T-helper 1 cell treated with Interleukin-12 subunit alpha and Interleukin-12 subunit beta and Interleukin-4 antibody, amounts not matched to agents 30 μg/mL and 1 μg/mL, for 36 hours (primary cell): ENCODE measurements at regions not wholly inside any gene's neighbourhood (a gene's known extent, or its start where the extent isn't known, plus 50 kb on each side); places are given as distances from the start of the nearest gene placed in this dataset.
"Not testable (repeated sequence)": the region's sequence is repeated elsewhere in the genome, so short reads cannot be mapped to it uniquely, and the experiment has no call there.

Source experiments
- H3K27ac Mint-ChIP-seq: one replicate; pipeline ENCODE4 v1.8.0; 2021; ENCODE audit warnings: mild to moderate bottlenecking, mixed read lengths
- H3K27me3 Mint-ChIP-seq: one replicate; pipeline ENCODE4 v1.8.0; 2021; ENCODE audit warnings: low read depth, mixed read lengths
- H3K36me3 Mint-ChIP-seq: one replicate; pipeline ENCODE4 v1.8.0; 2021; ENCODE audit warnings: low read depth, mixed read lengths
- H3K4me1 Mint-ChIP-seq: one replicate; pipeline ENCODE4 v1.8.0; 2021; ENCODE audit warnings: low read depth, mixed read lengths
- H3K4me3 Mint-ChIP-seq: one replicate; pipeline ENCODE4 v1.8.0; 2021; ENCODE audit warnings: mild to moderate bottlenecking, moderate library complexity, mixed read lengths
- H3K9me3 Mint-ChIP-seq: one replicate; pipeline ENCODE4 v1.8.0; 2021; ENCODE audit warnings: mixed read lengths

DNA sequence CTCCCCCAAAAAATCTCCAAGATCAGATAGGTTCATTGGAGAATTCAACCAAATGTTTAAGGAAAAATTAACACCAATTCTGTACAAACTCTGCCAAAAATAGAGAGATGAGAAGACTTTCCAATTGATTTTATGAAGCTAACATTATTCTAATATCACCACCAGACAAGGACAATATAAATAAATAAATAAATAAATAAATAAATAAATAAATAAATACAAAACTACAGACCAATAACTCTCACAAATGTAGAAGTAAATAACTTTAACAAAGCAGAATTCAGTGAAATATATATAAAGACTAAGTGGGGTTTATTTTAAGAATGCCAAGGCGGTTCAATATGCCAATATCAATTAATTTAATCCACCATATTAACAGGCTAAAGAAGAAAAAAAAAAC, 425.9 kb upstream of the GHITM start:
- Mint-ChIP-seq H3K27ac (no peak overlapping the region), H3K27me3 (no peaks in the 10 kb centered on the region), H3K4me1 (no peaks in the 10 kb centered on the region), H3K36me3 (no peaks in the 10 kb centered on the region), H3K9me3 (peaks cover 2% of the 10 kb centered on the region), H3K4me3 (no peak overlapping the region)

DNA sequence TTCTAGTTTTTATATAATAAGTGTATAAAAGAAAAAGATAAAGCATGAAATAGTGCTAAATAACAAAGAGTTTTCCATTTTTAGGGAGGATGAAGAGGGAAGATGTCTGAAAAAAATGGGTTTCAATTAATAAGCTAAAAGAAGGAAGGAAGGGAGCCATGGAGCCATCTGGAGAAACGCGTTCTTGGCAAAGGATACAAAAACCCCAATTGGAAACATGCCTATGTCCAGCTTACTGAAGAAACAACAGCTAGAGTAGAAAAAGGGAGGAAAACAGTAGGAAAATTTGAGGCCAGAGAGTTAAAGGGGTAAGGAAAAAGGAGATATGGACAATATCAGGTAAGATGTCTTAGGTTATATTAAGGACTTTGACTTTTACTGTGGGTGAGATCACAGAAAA, 416.2 kb upstream of the GHITM start:
- Mint-ChIP-seq H3K36me3 (no peaks in the 10 kb centered on the region), H3K4me1 (no peaks in the 10 kb centered on the region), H3K4me3 (no peak overlapping the region), H3K27ac (no peak overlapping the region), H3K27me3 (no peaks in the 10 kb centered on the region), H3K9me3 (peaks cover 7% of the 10 kb centered on the region)

DNA sequence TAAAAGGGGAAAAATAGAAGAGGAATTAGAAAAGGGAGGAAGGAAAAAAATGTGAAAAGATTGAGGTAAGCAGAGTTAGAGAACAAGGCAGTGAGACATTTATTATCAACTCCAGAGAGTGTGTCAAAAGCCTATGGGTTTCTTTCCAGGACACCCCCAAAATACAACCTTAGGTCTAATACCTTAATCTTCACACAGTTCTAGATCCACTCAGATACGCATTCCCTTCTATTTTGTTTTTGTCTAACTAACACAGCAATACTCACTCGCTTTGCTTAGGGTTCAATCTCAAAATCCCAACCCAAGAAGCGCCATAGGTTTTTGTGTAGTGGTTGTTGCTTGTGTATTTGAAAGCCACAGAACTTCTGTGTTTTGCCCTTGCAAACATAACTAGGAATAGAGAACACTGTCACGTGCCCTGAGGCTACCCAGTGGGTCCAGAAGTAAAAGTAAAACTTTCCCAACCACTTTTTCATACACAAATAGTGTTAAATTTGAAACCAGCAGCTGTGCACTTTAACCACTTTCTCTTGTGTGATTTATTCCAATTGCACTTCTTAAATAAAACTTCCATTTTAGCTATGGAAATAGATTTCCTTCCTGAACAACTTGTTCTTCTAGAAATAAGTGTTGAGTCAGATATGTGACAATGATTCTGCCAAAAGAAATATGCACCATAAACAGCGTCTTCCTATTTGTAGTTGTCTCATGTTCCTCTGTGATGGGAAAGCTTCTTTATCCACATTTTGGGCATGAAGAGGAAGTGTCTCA, 414.7 kb upstream of the GHITM start:
- Mint-ChIP-seq H3K36me3 (no peaks in the 10 kb centered on the region), H3K4me3 (no peak overlapping the region), H3K27ac (no peak overlapping the region), H3K9me3 (peaks cover 2% of the 10 kb centered on the region), H3K4me1 (no peaks in the 10 kb centered on the region), H3K27me3 (no peaks in the 10 kb centered on the region)

GRCh38 chr10:83725567-83725966, 413.7 kb upstream of the GHITM start:
- Mint-ChIP-seq H3K4me3 (no peak overlapping the region), H3K9me3 (peaks cover 2% of the 10 kb centered on the region), H3K36me3 (no peaks in the 10 kb centered on the region), H3K27ac (no peak overlapping the region), H3K4me1 (no peaks in the 10 kb centered on the region), H3K27me3 (no peaks in the 10 kb centered on the region)

GRCh38 chr10:83734278-83734677, 405.0 kb upstream of the GHITM start:
- H3K4me1 Mint-ChIP-seq: no peaks in the 10 kb centered on the region

GRCh38 chr10:83736008-83736407, 403.3 kb upstream of the GHITM start:
- Mint-ChIP-seq H3K27me3 (no peaks in the 10 kb centered on the region), H3K36me3 (no peaks in the 10 kb centered on the region), H3K4me1 (no peaks in the 10 kb centered on the region), H3K27ac (no peak overlapping the region), H3K4me3 (no peak overlapping the region), H3K9me3 (peaks cover 19% of the 10 kb centered on the region)

More at GRCh38 chr10:83734278-83734677, 405.0 kb upstream of the GHITM start:
- no peaks in the 10 kb centered on the region for H3K36me3 Mint-ChIP-seq
- peaks cover 16% of the 10 kb centered on the region for H3K9me3 Mint-ChIP-seq
- H3K27ac Mint-ChIP-seq: no peak overlapping the region
- no peaks in the 10 kb centered on the region for H3K27me3 Mint-ChIP-seq
- H3K4me3 Mint-ChIP-seq: no peak overlapping the region

DNA sequence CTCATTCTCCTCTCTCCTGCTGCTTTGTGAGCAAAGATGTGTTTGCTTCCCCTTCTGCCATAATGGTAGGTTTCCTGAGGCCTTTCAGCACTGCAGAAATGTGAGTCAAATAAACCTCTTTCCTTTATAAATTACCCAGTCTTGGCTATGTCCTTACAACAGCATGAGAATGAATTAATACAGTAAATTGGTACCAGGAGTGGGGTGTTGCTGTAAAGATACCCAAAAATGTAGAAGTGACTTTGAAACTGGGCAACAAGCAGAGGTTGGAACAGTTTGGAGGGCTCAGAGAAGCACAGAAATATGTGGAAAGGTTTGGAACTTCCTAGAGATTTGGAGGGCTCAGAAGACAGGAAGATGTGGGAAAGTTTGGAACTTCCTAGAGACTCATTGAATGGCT, 388.7 kb upstream of the GHITM start:
- Mint-ChIP-seq H3K27ac (no peak overlapping the region), H3K9me3 (peaks cover 52% of the 10 kb centered on the region), H3K4me1 (no peaks in the 10 kb centered on the region), H3K4me3 (no peak overlapping the region), H3K27me3 (no peaks in the 10 kb centered on the region), H3K36me3 (no peaks in the 10 kb centered on the region)

DNA sequence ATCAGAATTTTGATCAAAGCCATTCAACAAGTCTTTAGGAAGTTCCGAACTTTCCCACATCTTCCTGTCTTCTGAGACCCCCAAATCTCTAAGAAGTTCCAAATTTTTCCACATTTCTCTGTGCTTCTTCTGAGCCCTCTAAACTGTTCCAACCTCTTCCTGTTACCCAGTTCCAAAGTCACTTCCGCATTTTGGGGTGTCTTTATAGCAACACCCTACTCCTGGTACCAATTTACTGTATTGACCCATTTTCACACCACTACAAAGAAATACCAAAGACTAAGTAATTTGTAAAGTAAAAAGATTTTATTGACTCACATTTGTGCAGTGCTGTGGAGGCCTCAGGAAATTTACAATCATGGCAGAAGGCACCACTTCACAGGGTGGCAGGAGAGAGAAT, 385.8 kb upstream of the GHITM start:
- H3K27ac Mint-ChIP-seq: no peak overlapping the region
- no peak overlapping the region for H3K4me3 Mint-ChIP-seq
- H3K4me1 Mint-ChIP-seq: no peaks in the 10 kb centered on the region
- peaks cover 48% of the 10 kb centered on the region for H3K9me3 Mint-ChIP-seq
- no peaks in the 10 kb centered on the region for H3K36me3 Mint-ChIP-seq
- no peaks in the 10 kb centered on the region for H3K27me3 Mint-ChIP-seq

- H3K4me3 Mint-ChIP-seq: no peak overlapping the region
- no peaks in the 10 kb centered on the region for H3K36me3 Mint-ChIP-seq
- H3K27ac Mint-ChIP-seq: no peak overlapping the region
- no peaks in the 10 kb centered on the region for H3K27me3 Mint-ChIP-seq
- peaks cover 35% of the 10 kb centered on the region for H3K9me3 Mint-ChIP-seq
- no peaks in the 10 kb centered on the region for H3K4me1 Mint-ChIP-seq
Measured at GRCh38 chr10:83754857-83755256, 384.5 kb upstream of the GHITM start.

- H3K4me3 Mint-ChIP-seq: no peak overlapping the region
- no peak overlapping the region for H3K27ac Mint-ChIP-seq
- no peaks in the 10 kb centered on the region for H3K9me3 Mint-ChIP-seq
- H3K36me3 Mint-ChIP-seq: no peaks in the 10 kb centered on the region
- H3K27me3 Mint-ChIP-seq: no peaks in the 10 kb centered on the region
- H3K4me1 Mint-ChIP-seq: no peaks in the 10 kb centered on the region
Measured at GRCh38 chr10:83760142-83760541, 379.2 kb upstream of the GHITM start.

GRCh38 chr10:83764666-83765065, 374.6 kb upstream of the GHITM start:
- H3K4me3 Mint-ChIP-seq: no peak overlapping the region
- H3K27me3 Mint-ChIP-seq: no peaks in the 10 kb centered on the region
- no peaks in the 10 kb centered on the region for H3K36me3 Mint-ChIP-seq

GRCh38 chr10:83765731-83766130, 373.6 kb upstream of the GHITM start:
- Mint-ChIP-seq H3K4me3 (no peak overlapping the region), H3K4me1 (no peaks in the 10 kb centered on the region), H3K36me3 (no peaks in the 10 kb centered on the region), H3K27ac (no peak overlapping the region), H3K27me3 (no peaks in the 10 kb centered on the region), H3K9me3 (peaks cover 7% of the 10 kb centered on the region)

More at GRCh38 chr10:83764666-83765065, 374.6 kb upstream of the GHITM start:
- Mint-ChIP-seq H3K9me3 (peaks cover 7% of the 10 kb centered on the region), H3K27ac (no peak overlapping the region), H3K4me1 (no peaks in the 10 kb centered on the region)

- H3K4me3 Mint-ChIP-seq: no peak overlapping the region
- H3K36me3 Mint-ChIP-seq: no peaks in the 10 kb centered on the region
- H3K27ac Mint-ChIP-seq: no peak overlapping the region
- H3K4me1 Mint-ChIP-seq: no peaks in the 10 kb centered on the region
- H3K9me3 Mint-ChIP-seq: peaks cover 11% of the 10 kb centered on the region
- no peaks in the 10 kb centered on the region for H3K27me3 Mint-ChIP-seq
Measured at GRCh38 chr10:83769281-83769820, 370.0 kb upstream of the GHITM start.

DNA sequence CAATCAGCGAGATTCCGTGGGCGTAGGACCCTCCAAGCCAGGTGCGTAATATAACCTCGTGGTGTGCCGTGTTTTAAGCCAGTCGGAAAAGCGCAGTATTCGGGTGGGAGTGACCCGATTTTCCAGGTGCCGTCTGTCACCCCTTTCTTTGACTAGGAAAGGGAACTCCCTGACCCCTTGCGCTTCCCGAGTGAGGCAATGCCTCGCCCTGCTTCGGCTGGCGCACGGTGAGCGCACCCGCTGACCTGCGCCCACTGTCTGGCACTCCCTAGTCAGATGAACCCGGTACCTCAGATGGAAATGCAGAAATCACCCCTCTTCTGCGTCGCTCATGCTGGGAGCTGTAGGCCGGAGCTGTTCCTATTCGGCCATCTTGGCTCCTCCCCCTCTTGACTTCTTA, 352.6 kb upstream of the GHITM start:
- not testable (repeated sequence) for H3K27me3 Mint-ChIP-seq, H3K4me3 Mint-ChIP-seq, H3K4me1 Mint-ChIP-seq, H3K27ac Mint-ChIP-seq, H3K36me3 Mint-ChIP-seq
- H3K9me3 Mint-ChIP-seq: peaks cover 39% of the 10 kb centered on the region

DNA sequence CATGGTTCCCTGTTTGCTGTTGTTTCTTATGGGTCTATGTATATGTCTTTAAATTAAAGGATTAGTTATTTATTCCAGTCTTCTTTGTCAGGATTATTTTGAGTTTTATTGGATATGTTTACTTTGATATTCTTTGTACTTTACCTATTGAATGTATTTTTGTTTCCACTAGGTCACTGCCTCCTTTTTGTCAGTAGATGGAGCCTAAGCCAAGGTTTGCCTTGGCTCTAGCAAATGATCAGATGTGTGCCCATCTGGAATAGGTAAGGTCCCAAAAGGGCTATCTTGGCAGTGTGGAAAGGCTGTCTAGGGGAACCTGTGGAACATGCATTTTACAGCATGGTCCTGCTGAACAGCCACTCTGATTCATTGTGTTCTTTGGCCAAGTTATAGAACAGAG, 337.3 kb upstream of the GHITM start:
- H3K36me3 Mint-ChIP-seq: no peaks in the 10 kb centered on the region
- H3K27me3 Mint-ChIP-seq: no peaks in the 10 kb centered on the region
- no peak overlapping the region for H3K27ac Mint-ChIP-seq
- H3K9me3 Mint-ChIP-seq: no peaks in the 10 kb centered on the region
- H3K4me1 Mint-ChIP-seq: no peaks in the 10 kb centered on the region
- H3K4me3 Mint-ChIP-seq: no peak overlapping the region
